T-cell (primary cell): ENCODE measurements at regions not wholly inside any gene's neighbourhood (a gene's known extent, or its start where the extent isn't known, plus 50 kb on each side); places are given as distances from the start of the nearest gene placed in this dataset.
"Not testable (repeated sequence)": the region's sequence is repeated elsewhere in the genome, so short reads cannot be mapped to it uniquely, and the experiment has no call there.

Experiments
- ATAC-seq, 4 experiments: fragments of 200-7000 bp in 3 of 4; fragments of 150-1000 bp in 1 of 4; cut with Tn5 transposase; replicated peaks in 1 of 4; 1 replicate in 3 of 4; 2 replicates in 1 of 4; pipeline ENCODE4 v1.10.0; 2021; ENCODE audit warnings: moderate library complexity in 3 of 4, mild to moderate bottlenecking in 2 of 4, moderate number of reproducible peaks in 1 of 4
- CTCF ChIA-PET, 2 donors: fragments of 300-600 bp; sonication (Branson Sonifier 250); formaldehyde crosslinking; loops; one replicate each; lab custom pipeline; 2022; ENCODE audit warnings: antibody characterized with exemption in 2 of 2; lab: Charles Lee
- POLR2A ChIA-PET, 2 donors: fragments of 300-600 bp; sonication (Branson Sonifier 250); formaldehyde crosslinking; loops; one replicate each; lab custom pipeline; 2022; ENCODE audit warnings: antibody characterized with exemption in 2 of 2; lab: Charles Lee
- DNase-seq, 35 experiments: peaks; one replicate each; pipeline versions ENCODE4 v3.0.0 to v3.0.0-alpha.2; 2013 to 2023
- H3K27ac ChIP-seq: one replicate; pipeline ENCODE4 v1.5.1; 2013; ENCODE audit warnings: low read length
- H3K27me3 ChIP-seq, 2 experiments: replicated peaks in 1 of 2; 1 replicate in 1 of 2; 2 replicates in 1 of 2; pipeline versions ENCODE4 v1.6.1 to v1.7.0; 2013; ENCODE audit warnings: low read length in 1 of 2, mixed read lengths in 1 of 2; ENCODE audit not compliant: control insufficient read depth in 2 of 2, insufficient read depth in 2 of 2; ENCODE audit errors: extremely low read depth in 1 of 2
- H3K36me3 ChIP-seq, 2 donors: 1 replicate in 1 of 2; 2 replicates in 1 of 2; pipeline versions ENCODE4 v1.6.1 to v1.7.0; 2013; ENCODE audit warnings: low read length in 1 of 2; ENCODE audit not compliant: control insufficient read depth in 2 of 2, insufficient read depth in 1 of 2; ENCODE audit errors: extremely low read depth in 1 of 2
- H3K4me1 ChIP-seq, 2 experiments: 1 replicate in 1 of 2; 2 replicates in 1 of 2; pipeline versions ENCODE4 v1.6.1 to v1.7.0; 2013; ENCODE audit warnings: low read length in 2 of 2, mixed read lengths in 1 of 2; ENCODE audit not compliant: insufficient read depth in 2 of 2, control insufficient read depth in 1 of 2; ENCODE audit errors: extremely low read depth in 1 of 2
- H3K4me3 ChIP-seq, 2 donors: 1 replicate in 1 of 2; 2 replicates in 1 of 2; pipeline versions ENCODE4 v1.5.1 to v1.7.0; 2013; ENCODE audit warnings: mild to moderate bottlenecking in 2 of 2, low read length in 1 of 2, moderate library complexity in 1 of 2; ENCODE audit not compliant: control insufficient read depth in 1 of 2; ENCODE audit errors: extremely low read depth in 1 of 2
- H3K9me3 ChIP-seq: 2 replicates; pipeline ENCODE4 v1.7.0; 2013
- H3K27ac Mint-ChIP-seq, 2 donors: one replicate each; pipeline ENCODE4 v1.8.0; 2020 to 2021; ENCODE audit warnings: mild to moderate bottlenecking in 2 of 2, mixed read lengths in 2 of 2
- H3K27me3 Mint-ChIP-seq, 2 donors: one replicate each; pipeline ENCODE4 v1.8.0; 2021 to 2022; ENCODE audit warnings: mixed read lengths in 2 of 2
- H3K36me3 Mint-ChIP-seq: one replicate; pipeline ENCODE4 v1.8.0; 2021; ENCODE audit warnings: mixed read lengths
- H3K4me1 Mint-ChIP-seq, 3 donors: one replicate each; pipeline ENCODE4 v1.8.0; 2020 to 2022; ENCODE audit warnings: mixed read lengths in 3 of 3, mild to moderate bottlenecking in 1 of 3
- H3K4me3 Mint-ChIP-seq, 3 donors: one replicate each; pipeline ENCODE4 v1.8.0; 2020 to 2022; ENCODE audit warnings: mild to moderate bottlenecking in 3 of 3, mixed read lengths in 3 of 3, moderate library complexity in 3 of 3
- H3K9me3 Mint-ChIP-seq, 3 donors: one replicate each; pipeline ENCODE4 v1.8.0; 2020 to 2022; ENCODE audit warnings: mixed read lengths in 3 of 3
- WGBS: methylation state at CpG from one replicate; pipeline ENCODE4 v1.1.5; 2013; ENCODE audit warnings: missing lambda C conversion rate; ENCODE audit not compliant: insufficient coverage; 5-methylcytosine and 5-hydroxymethylcytosine counted together

DNA sequence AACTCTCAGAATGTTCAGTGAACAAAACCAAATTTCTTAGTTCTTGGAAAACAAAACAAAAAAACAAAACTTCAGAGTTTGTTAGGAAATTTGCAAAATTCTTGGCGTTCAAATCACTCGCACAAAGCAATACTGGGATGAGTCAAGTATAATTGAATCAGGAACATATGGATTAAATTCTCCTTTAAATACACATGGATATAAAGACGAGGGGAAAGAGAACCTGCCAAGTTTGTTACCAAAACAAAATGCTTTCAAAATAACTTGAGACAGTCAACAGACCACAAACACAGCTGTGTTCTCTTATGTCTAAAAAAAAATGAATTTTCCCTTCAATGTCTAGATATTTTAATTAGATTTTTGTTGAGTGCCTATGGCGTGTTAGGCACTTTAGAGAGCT is 93.5 kb upstream of the MPP7 start:
- H3K9me3 Mint-ChIP-seq: peaks cover 0 to 3% (median 0%) of the 10 kb centered on the region in 3 donors
- peaks cover 4 to 7% (median 5%) of the 10 kb centered on the region in 3 donors for H3K4me1 Mint-ChIP-seq
- POLR2A ChIA-PET: no interaction called here
- peaks cover 2 to 7% of the 10 kb centered on the region in 2 donors for H3K27me3 Mint-ChIP-seq
- no peak overlapping the region for H3K4me3 Mint-ChIP-seq
- DNase-seq: no peak
- CTCF ChIA-PET: interaction anchor here (0.6 to 1.2 kb wide), 4 partner anchors 67 to 139 kb away, joined by 3 read pairs; no protein-coding TSS in a partner anchor
- Histone ChIP-seq H3K36me3 (no peaks in the 10 kb centered on the region), H3K27me3 (no peaks in the 10 kb centered on the region), H3K4me3 (no peak overlapping the region), H3K9me3 (no peaks in the 10 kb centered on the region), H3K27ac (no peak overlapping the region), H3K4me1 (peaks cover 0 to 4% of the 10 kb centered on the region in 2 experiments)
- ATAC-seq: no peak
- no peaks in the 10 kb centered on the region for H3K36me3 Mint-ChIP-seq
- no peak overlapping the region for H3K27ac Mint-ChIP-seq
- WGBS: no CpG with 5 or more reads among the region's 4 CpGs

DNA sequence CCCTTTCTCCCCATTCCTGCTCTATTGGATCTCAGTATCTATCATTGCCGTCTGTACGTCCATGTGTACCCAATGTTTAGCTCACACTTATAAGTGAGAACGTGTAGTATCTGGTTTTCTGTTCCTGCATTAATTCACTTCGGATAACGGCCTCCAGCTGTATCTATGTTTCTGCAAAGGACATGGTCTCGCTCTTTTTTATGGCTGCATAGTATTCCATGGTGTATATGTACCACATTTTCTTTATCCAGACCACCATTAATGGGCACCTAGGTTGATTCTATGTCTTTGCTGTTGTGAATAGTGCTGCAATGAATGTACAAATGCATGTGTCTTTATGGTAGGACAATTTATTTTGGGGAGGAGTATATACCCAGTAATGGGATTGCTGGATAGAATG is 94.4 kb upstream of the MPP7 start:
- H3K27me3 Mint-ChIP-seq: peaks cover 2 to 9% of the 10 kb centered on the region in 2 donors
- 100% methylated on average over 2 of the region's 6 CpGs for WGBS
- H3K4me1 Mint-ChIP-seq: peaks cover 4 to 7% (median 5%) of the 10 kb centered on the region in 3 donors
- CTCF ChIA-PET: interaction anchor here in 1 of 2 donors (0.6 kb wide), 1 partner anchor 73 kb away, joined by 3 read pairs; no protein-coding TSS in a partner anchor
- Histone ChIP-seq H3K4me3 (no peak overlapping the region), H3K4me1 (peaks cover 0 to 4% of the 10 kb centered on the region in 2 experiments), H3K9me3 (no peaks in the 10 kb centered on the region), H3K27me3 (no peaks in the 10 kb centered on the region), H3K27ac (no peak overlapping the region), H3K36me3 (no peaks in the 10 kb centered on the region)
- H3K9me3 Mint-ChIP-seq: peaks cover 0 to 3% (median 0%) of the 10 kb centered on the region in 3 donors
- H3K4me3 Mint-ChIP-seq: no peak overlapping the region
- no peaks in the 10 kb centered on the region for H3K36me3 Mint-ChIP-seq
- ATAC-seq (no peak), DNase-seq (no peak)
- no peak overlapping the region for H3K27ac Mint-ChIP-seq
- POLR2A ChIA-PET: no interaction called here

DNA sequence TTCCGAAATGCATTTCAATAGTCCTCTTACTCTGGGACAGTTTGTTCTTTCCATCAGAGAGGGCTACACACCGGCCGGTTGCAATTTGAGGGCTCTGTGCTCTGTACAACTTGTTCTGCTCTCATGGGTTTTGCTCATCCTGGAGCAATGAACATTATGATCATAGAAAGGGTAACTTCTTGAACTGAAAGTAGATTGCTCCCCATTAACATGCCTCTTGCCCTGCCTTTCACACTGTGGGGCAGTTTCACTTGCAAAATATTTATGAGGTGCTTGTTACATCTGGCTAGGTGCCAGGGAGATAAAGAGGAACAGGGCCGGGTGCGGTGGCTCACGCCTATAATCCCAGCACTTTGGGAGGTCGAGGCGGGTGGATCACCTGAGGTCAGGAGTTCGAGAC is 97.3 kb upstream of the MPP7 start:
- no peak overlapping the region for H3K27ac ChIP-seq
- Mint-ChIP-seq H3K36me3 (no peaks in the 10 kb centered on the region), H3K4me3 (no peak overlapping the region), H3K4me1 (no peaks in the 10 kb centered on the region), H3K27ac (no peak overlapping the region), H3K27me3 (peaks cover 2 to 9% of the 10 kb centered on the region in 2 donors), H3K9me3 (peaks cover 0 to 3% (median 0%) of the 10 kb centered on the region in 3 donors)
- DNase-seq (no peak), ATAC-seq (no peak)
- peaks cover 0 to 3% of the 10 kb centered on the region in 2 experiments for H3K27me3 ChIP-seq
- H3K9me3 ChIP-seq: no peaks in the 10 kb centered on the region
- no peak overlapping the region for H3K4me3 ChIP-seq
- 100% methylated on average over 1 of the region's 9 CpGs for WGBS
- POLR2A ChIA-PET: no interaction called here
- CTCF ChIA-PET: no interaction called here
- H3K36me3 ChIP-seq: no peaks in the 10 kb centered on the region
- H3K4me1 ChIP-seq: no peaks in the 10 kb centered on the region

DNA sequence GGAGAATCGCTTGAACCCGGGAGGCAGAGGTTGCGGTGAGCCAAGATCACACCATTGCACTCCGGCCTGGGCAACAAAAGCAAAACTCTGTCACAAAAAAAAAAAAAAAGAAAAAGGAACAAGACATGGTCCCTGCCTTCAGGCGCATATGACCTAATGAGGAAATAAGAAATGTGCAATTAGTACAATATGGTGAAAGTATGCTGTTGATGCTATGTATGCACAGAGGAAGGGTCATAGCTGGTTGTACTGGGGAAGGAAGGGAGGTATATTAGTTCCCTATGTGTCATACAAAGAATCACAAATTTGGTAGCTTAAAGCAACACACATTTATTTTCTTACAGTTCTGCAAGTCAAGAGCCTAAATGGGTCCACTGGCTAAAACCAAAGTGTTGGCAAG is 97.8 kb upstream of the MPP7 start:
- H3K27me3 ChIP-seq: peaks cover 0 to 3% of the 10 kb centered on the region in 2 experiments
- ChIA-PET POLR2A (no interaction called here), CTCF (interaction anchor here (0.7 to 0.8 kb wide), 2 partner anchors 9 to 19 kb away, joined by 3 read pairs; no protein-coding TSS in a partner anchor)
- H3K4me3 ChIP-seq: no peak overlapping the region
- no peak overlapping the region for H3K27ac ChIP-seq
- no peak overlapping the region for H3K4me3 Mint-ChIP-seq
- DNase-seq (no peak), ATAC-seq (no peak)
- H3K27ac Mint-ChIP-seq: no peak overlapping the region
- 100% methylated on average over 1 of the region's 5 CpGs for WGBS
- no peaks in the 10 kb centered on the region for H3K4me1 ChIP-seq
- H3K9me3 ChIP-seq: no peaks in the 10 kb centered on the region
- peaks cover 2 to 9% of the 10 kb centered on the region in 2 donors for H3K27me3 Mint-ChIP-seq
- H3K36me3 ChIP-seq: no peaks in the 10 kb centered on the region
- no peaks in the 10 kb centered on the region for H3K4me1 Mint-ChIP-seq
- H3K9me3 Mint-ChIP-seq: peaks cover 0 to 3% (median 0%) of the 10 kb centered on the region in 3 donors
- H3K36me3 Mint-ChIP-seq: no peaks in the 10 kb centered on the region

DNA sequence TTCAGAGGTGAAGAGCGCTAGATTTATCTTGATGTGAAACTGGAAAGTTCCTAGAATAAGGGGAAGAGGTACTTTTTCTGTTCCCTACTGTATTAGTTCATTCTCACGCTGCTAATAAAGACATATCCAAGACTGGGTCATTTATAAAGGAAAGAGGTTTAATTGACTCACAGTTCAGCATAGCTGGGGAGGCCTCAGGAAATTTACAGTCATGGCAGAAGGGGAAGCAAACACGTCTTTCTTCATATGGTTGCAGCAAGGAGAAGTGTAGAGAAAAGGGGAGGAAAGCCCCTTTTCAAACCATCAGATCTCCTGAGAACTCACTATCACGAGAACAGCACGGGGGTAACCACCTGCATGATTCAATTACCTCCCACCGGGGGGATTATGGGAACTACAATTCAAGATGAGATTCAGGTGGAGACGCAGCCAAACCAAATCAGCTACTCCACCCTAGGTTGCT is 99.8 kb upstream of the MPP7 start:
- H3K36me3 Mint-ChIP-seq, H3K4me3 ChIP-seq, H3K27me3 ChIP-seq, ATAC-seq, H3K4me1 Mint-ChIP-seq, H3K36me3 ChIP-seq, H3K9me3 Mint-ChIP-seq, H3K4me3 Mint-ChIP-seq, H3K27ac ChIP-seq, H3K27me3 Mint-ChIP-seq, H3K27ac Mint-ChIP-seq, POLR2A ChIA-PET, H3K9me3 ChIP-seq, H3K4me1 ChIP-seq, CTCF ChIA-PET: not testable (repeated sequence)
- WGBS: 83% methylated on average over 1 of the region's 7 CpGs
- peak in 1 of 35 experiments; percentile 2 for DNase-seq

DNA sequence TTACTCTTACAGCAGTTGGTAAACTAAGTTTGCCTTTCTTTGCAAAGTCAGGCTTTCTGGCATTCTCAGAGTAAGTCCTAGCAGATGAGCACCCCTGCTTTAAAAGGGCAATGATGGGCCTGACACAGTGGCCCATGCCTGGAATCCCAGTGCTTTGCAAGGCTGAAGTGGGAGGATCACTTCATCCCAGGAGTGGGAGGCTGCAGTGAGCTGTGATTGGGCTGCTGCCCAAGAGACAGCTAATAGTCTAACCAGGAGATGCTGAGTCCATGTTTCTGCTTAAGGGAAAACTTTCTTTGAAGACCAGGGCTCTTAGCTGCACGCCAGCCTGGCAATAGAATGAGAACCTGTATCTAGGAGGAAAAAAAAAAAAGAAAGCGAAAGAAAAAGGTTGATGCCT is 100.2 kb upstream of the MPP7 start:
- 100% methylated on average over 1 of the region's 2 CpGs for WGBS
- Mint-ChIP-seq H3K4me3 (no peak overlapping the region), H3K27me3 (peaks cover 2 to 5% of the 10 kb centered on the region in 2 donors), H3K27ac (no peak overlapping the region), H3K9me3 (peaks cover 0 to 6% (median 0%) of the 10 kb centered on the region in 3 donors), H3K36me3 (no peaks in the 10 kb centered on the region), H3K4me1 (no peaks in the 10 kb centered on the region)
- CTCF ChIA-PET: no interaction called here
- Histone ChIP-seq H3K27ac (no peak overlapping the region), H3K4me1 (no peaks in the 10 kb centered on the region), H3K4me3 (no peak overlapping the region), H3K36me3 (no peaks in the 10 kb centered on the region), H3K9me3 (no peaks in the 10 kb centered on the region), H3K27me3 (peaks cover 0 to 8% of the 10 kb centered on the region in 2 experiments)
- POLR2A ChIA-PET: no interaction called here
- DNase-seq (no peak), ATAC-seq (no peak)
